GM19043 (cell line): ENCODE measurements at regions not wholly inside any gene's neighbourhood (a gene's known extent, or its start where the extent isn't known, plus 50 kb on each side); places are given as distances from the start of the nearest gene placed in this dataset.

Source experiments
- ATAC-seq: cut with Tn5 transposase; IDR thresholded peaks from one replicate; pipeline ENCODE4 v1.9.1; 2021; ENCODE audit warnings: low read depth; ENCODE audit not compliant: unreplicated experiment

DNA sequence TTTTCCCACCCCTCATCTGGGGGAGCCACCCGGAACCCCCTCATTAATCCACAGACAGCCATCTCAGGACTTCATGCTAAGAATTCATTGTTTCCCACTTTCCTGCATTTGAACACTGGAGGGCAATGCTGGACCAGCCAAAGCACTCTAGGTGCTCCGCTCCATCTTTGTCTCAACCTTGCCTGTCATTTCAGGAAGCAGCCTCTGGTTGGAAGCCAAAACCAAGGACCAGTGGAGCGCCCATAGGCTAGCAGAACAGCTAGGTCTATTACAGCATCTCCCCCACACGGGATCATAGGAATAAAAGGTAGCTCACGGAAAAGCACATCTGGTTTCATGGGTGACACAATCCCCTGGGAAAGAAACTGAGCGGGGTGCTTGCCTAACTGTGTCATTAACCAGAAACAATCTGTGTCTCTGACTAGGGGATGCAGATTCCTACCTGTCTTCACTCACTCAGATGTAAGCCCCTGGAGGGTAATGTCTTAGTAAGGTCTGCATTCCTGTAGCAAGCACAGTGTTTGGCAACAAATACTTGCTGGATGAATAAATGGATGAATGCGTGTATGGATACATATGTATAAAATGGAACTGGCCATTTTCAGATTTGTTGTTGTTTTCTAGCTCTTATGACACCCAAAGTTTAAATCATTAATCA, 197.0 kb downstream of the DAD1 start:
- no peak for ATAC-seq

DNA sequence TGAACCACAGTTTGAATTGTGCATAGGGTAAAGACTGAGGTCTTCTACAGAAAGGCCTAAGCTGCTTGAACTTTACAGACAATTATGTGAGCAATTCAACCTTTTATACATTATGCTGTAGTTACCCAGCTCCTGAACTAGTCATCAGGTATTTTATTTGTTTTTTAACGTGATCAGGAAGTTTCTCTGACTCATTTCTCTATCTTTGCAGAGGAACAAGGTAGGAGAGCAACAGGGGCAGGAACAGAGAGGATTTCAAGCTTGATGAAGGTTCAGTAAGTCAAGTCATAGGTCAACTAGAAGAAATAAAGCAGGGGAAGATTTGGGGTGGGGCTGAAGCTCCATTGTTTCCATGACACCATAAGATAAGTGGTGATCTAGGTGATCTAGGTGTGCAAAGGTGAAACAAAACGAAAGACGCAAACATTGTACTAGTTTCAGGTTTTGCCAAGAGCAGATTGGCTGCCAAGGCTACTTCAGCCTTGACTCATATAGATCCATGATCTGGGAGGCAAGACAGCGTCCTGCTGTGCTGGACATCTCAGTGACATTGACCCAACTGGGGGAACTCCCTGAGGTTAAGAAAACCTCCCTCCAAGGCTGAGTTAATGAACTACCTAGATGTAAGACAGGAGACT, 198.1 kb downstream of the DAD1 start:
- ATAC-seq: no peak

GRCh38 chr14:22390195-22390594, 198.8 kb downstream of the DAD1 start:
- ATAC-seq: no peak

DNA sequence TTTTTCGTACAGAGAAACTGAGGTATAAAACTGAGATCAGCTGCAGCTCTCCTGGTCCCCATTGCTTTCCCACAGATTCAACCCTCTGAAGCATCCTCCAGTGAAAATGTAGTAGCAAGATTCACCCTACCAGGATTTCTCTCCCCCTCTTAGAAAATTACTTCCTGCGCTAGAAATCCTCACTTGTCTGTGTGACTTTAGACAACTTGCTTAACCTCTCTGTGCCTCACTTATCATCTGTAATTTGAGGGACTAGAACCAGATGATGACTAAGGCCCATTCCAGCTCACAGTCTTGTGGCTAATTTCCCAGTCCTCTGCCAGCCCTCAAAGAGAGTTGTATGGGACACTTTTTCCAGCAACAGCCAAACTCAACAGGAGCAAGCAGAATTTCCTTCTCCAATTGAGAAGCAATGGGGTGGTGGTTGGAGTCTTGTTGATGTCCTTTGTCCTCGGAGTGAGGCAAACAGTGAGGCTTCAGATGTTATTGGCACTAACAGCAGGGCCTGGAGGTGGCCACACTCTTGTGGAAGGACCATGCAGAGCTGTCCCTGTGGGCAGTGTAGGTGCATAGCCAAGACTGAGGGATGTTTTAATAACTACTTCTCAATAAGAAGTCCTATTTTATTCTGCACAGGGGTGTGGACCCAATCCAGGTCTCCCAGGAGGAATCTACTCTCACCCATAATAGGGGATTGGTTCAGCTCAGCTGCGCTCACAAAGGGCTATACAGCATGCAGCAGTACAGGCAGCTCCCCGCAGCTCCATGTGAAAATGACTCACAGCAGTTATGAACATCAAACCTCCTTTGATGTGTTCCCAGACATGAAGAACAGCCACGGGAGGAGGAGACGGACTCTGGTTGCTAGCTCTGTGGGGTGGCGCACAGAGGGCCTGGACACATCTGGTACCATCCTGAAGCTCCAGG, 200.1 kb downstream of the DAD1 start:
- ATAC-seq: no peak

DNA sequence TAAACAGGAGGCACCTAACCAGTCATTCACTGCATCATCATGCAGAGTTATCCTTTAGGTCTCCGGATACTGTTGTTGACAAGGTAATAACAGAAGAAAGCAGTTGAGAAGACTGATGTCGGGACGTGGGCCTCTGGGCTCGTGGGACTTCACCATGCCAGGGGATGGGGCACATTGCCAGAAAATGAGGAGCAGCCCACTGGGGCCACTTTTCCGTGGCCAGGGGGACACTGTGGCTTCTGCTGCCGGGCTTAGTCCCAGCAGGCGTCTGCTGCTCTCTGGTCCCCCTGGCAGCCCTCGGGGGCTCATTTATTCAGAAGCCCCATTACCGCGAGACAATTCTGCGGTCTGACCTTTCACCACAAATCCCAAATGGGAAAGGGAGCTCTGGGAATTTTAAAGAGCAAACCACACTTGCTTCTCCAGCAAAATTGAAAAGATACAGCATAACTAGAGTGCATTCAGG, 201.2 kb downstream of the DAD1 start:
- ATAC-seq: no peak

GRCh38 chr14:22386924-22387775, 201.9 kb downstream of the DAD1 start:
- ATAC-seq: no peak

GRCh38 chr14:22384974-22385526, 204.0 kb downstream of the DAD1 start:
- ATAC-seq: no peak

DNA sequence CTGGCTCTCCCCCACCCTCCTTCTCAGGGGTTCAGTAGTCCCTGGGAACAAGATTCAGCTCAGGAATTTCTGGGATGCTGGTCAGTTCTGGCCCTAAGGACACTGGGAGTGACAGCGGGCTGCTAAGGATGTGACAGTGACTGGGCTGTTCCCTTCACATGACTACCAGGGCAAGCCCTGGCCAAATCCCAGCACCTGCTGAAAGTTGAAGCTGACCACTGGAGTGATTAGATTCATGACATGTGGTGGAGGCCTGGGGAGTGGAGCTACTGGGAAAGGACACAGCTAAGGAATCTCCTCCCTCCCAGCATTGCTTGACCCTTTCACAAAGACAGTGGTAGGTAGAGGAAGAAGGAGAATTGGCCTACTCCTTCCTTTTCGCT, 204.9 kb downstream of the DAD1 start:
- peak; percentile 4 for ATAC-seq

DNA sequence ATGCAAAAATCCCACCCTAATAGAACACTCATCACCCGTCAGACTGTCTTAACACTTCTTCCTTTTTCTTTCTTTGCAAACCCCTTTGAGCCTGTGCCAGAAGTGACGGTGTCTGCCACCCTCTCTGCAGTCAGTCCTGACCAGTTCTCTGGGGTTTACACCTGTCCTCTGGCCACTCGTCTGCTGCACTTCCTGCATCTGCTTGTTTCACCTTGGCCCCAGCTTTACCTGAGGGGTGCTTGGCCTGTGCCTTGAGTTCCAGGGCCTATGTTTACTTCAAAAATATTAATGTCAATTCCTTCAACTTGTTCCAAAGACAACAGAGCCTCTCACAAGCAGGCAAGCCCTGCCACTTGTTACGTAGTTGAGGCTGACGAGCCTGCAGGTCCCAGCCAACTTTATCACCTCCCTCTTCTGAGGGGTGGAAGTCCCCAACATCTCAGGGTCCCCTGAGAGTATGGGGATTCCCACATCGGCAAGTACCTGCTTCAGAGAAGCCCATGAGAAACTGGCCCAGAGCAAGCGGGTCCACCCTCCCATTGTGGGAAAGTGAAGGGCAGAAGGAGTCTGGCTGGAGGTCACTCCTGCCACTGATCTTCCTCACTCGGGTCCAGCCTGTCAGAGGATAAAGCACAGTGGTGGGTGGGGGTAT, 205.4 kb downstream of the DAD1 start:
- peak; percentile 34 for ATAC-seq

DNA sequence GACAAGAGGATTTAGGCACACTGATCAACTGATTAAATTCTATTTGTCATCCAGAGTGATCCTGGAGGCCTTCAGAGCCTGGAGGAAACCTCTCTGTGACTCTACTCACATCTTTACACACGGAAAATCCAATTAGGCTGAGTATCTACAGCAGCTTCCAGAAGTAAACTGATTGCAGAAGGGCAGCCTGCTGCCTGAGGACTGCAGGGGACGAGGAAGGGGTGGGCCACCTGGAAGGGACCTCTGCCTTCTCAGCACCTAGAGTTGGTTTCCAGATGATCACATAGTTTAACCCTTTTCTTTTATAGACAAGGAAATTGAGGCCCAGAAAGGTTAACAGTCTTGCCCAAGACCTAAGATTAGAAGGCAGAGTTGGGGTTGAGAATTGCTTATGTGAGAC, 206.1 kb downstream of the DAD1 start:
- ATAC-seq: no peak

- ATAC-seq: no peak
Measured at GRCh38 chr14:22382395-22382794, 206.6 kb downstream of the DAD1 start.

DNA sequence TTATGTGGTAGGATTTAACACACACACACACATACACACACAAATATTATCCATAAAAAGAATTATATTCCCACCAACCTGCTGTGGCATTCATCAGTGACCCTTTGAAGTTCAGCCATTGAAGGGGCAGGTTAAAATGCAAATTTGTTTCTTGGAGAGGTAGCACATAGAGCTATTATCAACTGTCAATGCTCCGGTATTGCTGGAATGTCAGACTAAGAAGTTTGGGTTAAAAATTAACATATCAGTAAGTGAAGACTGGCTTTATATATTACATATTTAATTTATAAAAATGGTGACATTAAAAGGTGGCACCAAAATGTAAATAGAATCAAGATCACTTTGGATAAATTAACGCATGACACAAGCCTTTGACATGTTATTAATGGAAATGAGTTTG, 207.3 kb downstream of the DAD1 start:
- no peak for ATAC-seq

- ATAC-seq: no peak
Measured at GRCh38 chr14:22381408-22381760, 207.6 kb downstream of the DAD1 start.

- ATAC-seq: no peak
Measured at GRCh38 chr14:22380571-22381407, 208.2 kb downstream of the DAD1 start.

DNA sequence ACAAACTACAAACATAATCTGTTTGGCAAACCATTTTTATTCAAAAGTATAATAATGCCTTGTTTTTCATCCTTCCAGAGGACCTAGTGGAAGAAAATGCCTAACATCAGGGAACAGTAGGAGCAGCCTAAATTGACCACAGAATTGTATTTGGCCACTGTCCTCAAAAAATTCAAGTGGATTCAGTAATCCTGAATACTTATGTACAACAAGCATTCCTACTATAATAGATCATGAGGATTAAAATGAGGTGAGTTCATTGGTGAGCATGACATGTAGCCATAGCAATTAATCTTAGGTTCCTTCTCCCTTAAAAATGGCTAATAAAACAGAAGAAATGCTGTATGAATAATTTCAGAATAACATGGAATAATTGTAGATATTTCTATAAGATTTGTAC, 209.3 kb downstream of the DAD1 start:
- no peak for ATAC-seq

- ATAC-seq: no peak
Measured at GRCh38 chr14:22378181-22378580, 210.8 kb downstream of the DAD1 start.

- no peak for ATAC-seq
Measured at GRCh38 chr14:22375321-22375930, 213.6 kb downstream of the DAD1 start.

GRCh38 chr14:22370084-22370847, 218.8 kb downstream of the DAD1 start:
- ATAC-seq: no peak
